Stimulated activated CD4-positive, alpha-beta T cell treated with anti-CD3 and anti-CD28 coated beads, Interleukin-4, amount 100 ng/mL, for 48 hours (primary cell): ENCODE measurements at regions not wholly inside any gene's neighbourhood (a gene's known extent, or its start where the extent isn't known, plus 50 kb on each side); places are given as distances from the start of the nearest gene placed in this dataset.

Source experiments
- DNase-seq, 2 donors: peaks; one replicate each; pipeline ENCODE4 v3.0.0-alpha.2; 2020; ENCODE audit warnings: low read depth in 2 of 2

- no peak for DNase-seq
Observed at GRCh38 chr6:9204171-9204570, 768.8 kb upstream of the SLC35B3 start.

- DNase-seq = no peak
Observed at GRCh38 chr6:9200712-9201111, 765.4 kb upstream of the SLC35B3 start.

GRCh38 chr6:9197726-9198125 is 762.4 kb upstream of the SLC35B3 start:
- no peak for DNase-seq

- no peak for DNase-seq
Observed at GRCh38 chr6:9195322-9195721, 760.0 kb upstream of the SLC35B3 start.

- DNase-seq = no peak
Observed at GRCh38 chr6:9192405-9192909, 757.1 kb upstream of the SLC35B3 start.

GRCh38 chr6:9186148-9186547 is 750.8 kb upstream of the SLC35B3 start:
- DNase-seq = no peak

- DNase-seq = no peak
Observed at GRCh38 chr6:9178071-9178470, 742.7 kb upstream of the SLC35B3 start.

GRCh38 chr6:9173229-9173628 is 737.9 kb upstream of the SLC35B3 start:
- no peak for DNase-seq

- no peak for DNase-seq
Observed at GRCh38 chr6:9172096-9172495, 736.8 kb upstream of the SLC35B3 start.

GRCh38 chr6:9168669-9169068 is 733.3 kb upstream of the SLC35B3 start:
- DNase-seq = no peak

- no peak for DNase-seq
Observed at GRCh38 chr6:9161731-9162130, 726.4 kb upstream of the SLC35B3 start.

GRCh38 chr6:9159051-9159450 is 723.7 kb upstream of the SLC35B3 start:
- DNase-seq = no peak

GRCh38 chr6:9155836-9156235 is 720.5 kb upstream of the SLC35B3 start:
- no peak for DNase-seq

GRCh38 chr6:9143140-9143539 is 707.8 kb upstream of the SLC35B3 start:
- DNase-seq = no peak

GRCh38 chr6:9140951-9141460 is 705.7 kb upstream of the SLC35B3 start:
- no peak for DNase-seq

GRCh38 chr6:9140172-9140571 is 704.8 kb upstream of the SLC35B3 start:
- DNase-seq = no peak

GRCh38 chr6:9139746-9140145 is 704.4 kb upstream of the SLC35B3 start:
- no peak for DNase-seq

- no peak for DNase-seq
Observed at GRCh38 chr6:9138936-9139335, 703.6 kb upstream of the SLC35B3 start.

- no peak for DNase-seq
Observed at GRCh38 chr6:9136141-9136822, 700.9 kb upstream of the SLC35B3 start.

GRCh38 chr6:9131616-9132015 is 696.3 kb upstream of the SLC35B3 start:
- DNase-seq = no peak

GRCh38 chr6:9131201-9131600 is 695.9 kb upstream of the SLC35B3 start:
- DNase-seq = no peak

- no peak for DNase-seq
Observed at GRCh38 chr6:9128970-9129369, 693.6 kb upstream of the SLC35B3 start.

- no peak for DNase-seq
Observed at GRCh38 chr6:9126878-9127560, 691.7 kb upstream of the SLC35B3 start.
